K562 (cell line): ENCODE measurements at regions not wholly inside any gene's neighbourhood (a gene's known extent, or its start where the extent isn't known, plus 50 kb on each side); places are given as distances from the start of the nearest gene placed in this dataset.

Experiments used
- ATAC-seq: fragments of 200-7000 bp; cut with Tn5 transposase; 3 replicates; pipeline ENCODE4 v1.9.1; 2020; ENCODE audit warnings: moderate library complexity
- BruUV-seq: library from RNA; stranded (reverse); fragments of 400-500 nt; replicated peaks from 2 replicates; lab custom pipeline; 2021; lab: Mats Ljungman, UMichigan
- CTCF ChIA-PET: fragments of 300-600 bp; formaldehyde crosslinking; extraction: SDS; loops from one replicate; lab custom pipeline; 2021; ENCODE audit warnings: low intra/inter-chr PET ratio; lab: Yijun Ruan, JAX
- POLR2A ChIA-PET: fragments of 300-600, 350-650 bp; sonication (Branson Sonifier 250); formaldehyde crosslinking; extraction: SDS; loops from one replicate; lab custom pipeline; 2021; ENCODE audit warnings: antibody characterized with exemption, inconsistent platforms; lab: Yijun Ruan, JAX
- DNase-seq, 4 experiments: peaks; one replicate each; pipeline versions ENCODE4 v3.0.0 to v3.0.0-alpha.2; 2011 to 2018; ENCODE audit warnings: low spot score in 3 of 4, mixed read lengths in 3 of 4; ENCODE audit errors: extremely low read depth in 1 of 4
- FAIRE-seq: peaks from 2 replicates; lab custom pipeline; 2011; peaks lifted over from hg19 to GRCh38; lab: Jason Lieb, UNC
- H2AFZ ChIP-seq: 2 replicates; pipeline ENCODE4 v1.6.0; 2011; ENCODE audit warnings: low read depth, low read length, control low read depth, inconsistent platforms
- H3K27ac ChIP-seq: fragments of 200-600 bp; 3 replicates; pipeline ENCODE4 v1.8.0; 2011; ENCODE audit warnings: low read depth, mild to moderate bottlenecking, control low read depth, inconsistent platforms, low read length, moderate library complexity, mixed read lengths; ENCODE audit errors: extremely low read depth
- H3K27me3 ChIP-seq, 2 experiments: fragments of 300-600 bp in 1 of 2; 2 replicates in 1 of 2; 3 replicates in 1 of 2; pipeline versions ENCODE4 v1.6.0 to v1.8.0; 2011; ENCODE audit warnings: inconsistent platforms in 2 of 2, low read length in 2 of 2, mild to moderate bottlenecking in 1 of 2, mixed read lengths in 1 of 2, moderate library complexity in 1 of 2; ENCODE audit not compliant: control insufficient read depth in 2 of 2, insufficient read depth in 2 of 2
- H3K36me3 ChIP-seq: fragments of 300-600 bp; 3 replicates; pipeline ENCODE4 v1.8.0; 2011; ENCODE audit warnings: mild to moderate bottlenecking, low read length, inconsistent platforms; ENCODE audit not compliant: control insufficient read depth, insufficient read depth
- H3K4me1 ChIP-seq, 2 experiments: fragments of 200-600 bp in 1 of 2; replicated peaks in 1 of 2; 2 replicates in 1 of 2; 3 replicates in 1 of 2; pipeline versions ENCODE4 v1.5.1 to v1.8.0; 2011; ENCODE audit warnings: inconsistent platforms in 2 of 2, low read length in 2 of 2, mild to moderate bottlenecking in 1 of 2, mixed read lengths in 1 of 2, moderate library complexity in 1 of 2; ENCODE audit not compliant: control insufficient read depth in 2 of 2, insufficient read depth in 2 of 2
- H3K4me2 ChIP-seq: 2 replicates; pipeline ENCODE4 v1.6.1; 2011; ENCODE audit warnings: low read length, control low read depth, inconsistent platforms, mixed read lengths; ENCODE audit not compliant: insufficient read depth
- H3K4me3 ChIP-seq: fragments of 200-600 bp; sonication (generic), shearing (Covaris generic); 2 replicates; pipeline ENCODE4 v1.5.1; 2016; ENCODE audit warnings: control low read depth, inconsistent platforms
- H3K79me2 ChIP-seq: fragments of 200-600 bp; 3 replicates; pipeline ENCODE4 v1.8.0; 2011; ENCODE audit warnings: low read length, inconsistent platforms; ENCODE audit not compliant: control insufficient read depth, insufficient read depth
- H3K9ac ChIP-seq, 2 experiments: 2 replicates each; pipeline versions ENCODE4 v1.6.0 to v1.6.1; 2011; ENCODE audit warnings: low read depth in 2 of 2, low read length in 2 of 2, control low read depth in 1 of 2, inconsistent platforms in 1 of 2, mild to moderate bottlenecking in 1 of 2, mixed read lengths in 1 of 2; ENCODE audit not compliant: insufficient read depth in 1 of 2
- H3K9me1 ChIP-seq: one replicate; pipeline ENCODE4 v1.6.0; 2011; ENCODE audit warnings: inconsistent platforms, mild to moderate bottlenecking, low read length, moderate library complexity; ENCODE audit not compliant: control insufficient read depth, insufficient read depth
- H3K9me3 ChIP-seq: replicated peaks from 2 replicates; pipeline ENCODE4 v1.5.1; 2011; ENCODE audit warnings: low read depth, low read length, inconsistent platforms; ENCODE audit not compliant: control insufficient read depth, insufficient read depth
- H4K20me1 ChIP-seq: replicated peaks from 2 replicates; pipeline ENCODE4 v1.6.1; 2011; ENCODE audit warnings: low read length, inconsistent platforms, mixed read lengths; ENCODE audit not compliant: control insufficient read depth, insufficient read depth
- BRD4 ChIP-seq: fragments of 200-600 bp; sonication (generic); IDR thresholded peaks from 2 replicates; pipeline ENCODE4 v1.6.1; 2017; ENCODE audit warnings: inconsistent platforms
- CBX3 ChIP-seq, 2 experiments: IDR thresholded peaks; 1 replicate in 1 of 2; 2 replicates in 1 of 2; pipeline ENCODE4 v1.6.1; 2012; ENCODE audit warnings: inconsistent platforms in 2 of 2, low read length in 2 of 2, borderline replicate concordance in 1 of 2, control low read depth in 1 of 2
- CEBPG ChIP-seq, 3 experiments: fragments of 200-800 bp in 1 of 3; sonication (Bioruptor generic) in 1 of 3; sonication (generic) in 1 of 3; formaldehyde crosslinking in 1 of 3; IDR thresholded peaks in 2 of 3; conservative IDR thresholded peaks in 1 of 3; 2 replicates each; pipeline versions ENCODE4 v1.6.1 to v1.8.0; 2016 to 2022; ENCODE audit warnings: missing compliant biosample characterization in 2 of 3, missing genetic modification characterization in 2 of 3, mild to moderate bottlenecking in 1 of 3, missing genetic modification reagents in 1 of 3
- EP400 ChIP-seq: fragments of 450-650 bp; IDR thresholded peaks from 2 replicates; pipeline ENCODE4 v1.6.1; 2017; ENCODE audit warnings: antibody characterized with exemption, mild to moderate bottlenecking, moderate library complexity
- GATAD2B ChIP-seq: fragments of 450-650 bp; IDR thresholded peaks from 2 replicates; pipeline ENCODE4 v1.6.1; 2017; ENCODE audit warnings: mild to moderate bottlenecking, borderline replicate concordance
- GTF2F1 ChIP-seq: IDR thresholded peaks from 2 replicates; pipeline ENCODE4 v1.6.1; 2011; ENCODE audit warnings: low read depth, low read length, improper control_type of control experiment
- HIVEP1 ChIP-seq: fragments of 250-450 bp; sonication (Bioruptor Pico); IDR thresholded peaks from 2 replicates; pipeline ENCODE4 v1.4.0; 2020; ENCODE audit warnings: mild to moderate bottlenecking
- LCOR ChIP-seq: sonication (generic); formaldehyde crosslinking; IDR thresholded peaks from 2 replicates; pipeline ENCODE4 v1.8.0; 2022; ENCODE audit warnings: mild to moderate bottlenecking, missing genetic modification reagents
- MYNN ChIP-seq, 2 experiments: sonication (generic); formaldehyde crosslinking in 1 of 2; IDR thresholded peaks; 2 replicates each; pipeline versions ENCODE4 v1.5.0 to v1.6.1; 2016 to 2020; ENCODE audit warnings: antibody characterized with exemption in 1 of 2, missing genetic modification reagents in 1 of 2
- NEUROD1 ChIP-seq: fragments of 150-350 bp; IDR thresholded peaks from 2 replicates; pipeline ENCODE4 v1.6.1; 2014; ENCODE audit warnings: borderline replicate concordance, low read length, low read depth; ENCODE audit not compliant: partially characterized antibody
- PPARD ChIP-seq: fragments of 250-450 bp; sonication (Bioruptor Pico); IDR thresholded peaks from 2 replicates; pipeline ENCODE4 v1.8.0; 2022; ENCODE audit warnings: inconsistent platforms, mild to moderate bottlenecking, moderate library complexity
- RBM15 ChIP-seq: fragments of 200-400 bp; formaldehyde crosslinking; IDR thresholded peaks from 2 replicates; pipeline ENCODE4 v1.6.1; 2018; ENCODE audit warnings: mild to moderate bottlenecking, low read length, moderate library complexity; ENCODE audit not compliant: insufficient read depth
- ZMIZ1 ChIP-seq, 2 experiments: fragments of 150-350 bp in 1 of 2; IDR thresholded peaks; 2 replicates each; pipeline ENCODE4 v1.6.1; 2012 to 2016; ENCODE audit warnings: low read depth in 2 of 2, low read length in 2 of 2, mild to moderate bottlenecking in 1 of 2, moderate library complexity in 1 of 2
- ZNF140 ChIP-seq: fragments of 250-450 bp; sonication (Bioruptor Pico); IDR thresholded peaks from 2 replicates; pipeline ENCODE4 v1.8.0; 2021; ENCODE audit warnings: moderate library complexity, mild to moderate bottlenecking, inconsistent platforms
- WGBS: fragments of 100-300 bp; shearing (Covaris generic); methylation state at CpG from one replicate; pipeline ENCODE4 v1.1.6; 2016; ENCODE audit warnings: low coverage, mixed read lengths; ENCODE audit not compliant: insufficient coverage; ENCODE audit errors: missing lambda C conversion rate; 5-methylcytosine and 5-hydroxymethylcytosine counted together
- in situ Hi-C: fragments of 300-500 bp; cut with MboI; formaldehyde crosslinking; loops from 4 replicates; pipeline ENCODE4 v1.15.0; 2018; ENCODE audit warnings: inconsistent platforms, mixed read lengths
- intact Hi-C: fragments of 100-400 bp; cut with micrococcal nuclease; formaldehyde crosslinking; loops from 2 replicates; pipeline ENCODE4 v1.14.2; 2022
- TF ChIP-seq, protein P1 (sequence below): fragments of 250-450 bp; sonication (Bioruptor Pico); IDR thresholded peaks from 2 replicates; pipeline ENCODE4 v1.4.0; 2020; ENCODE audit warnings: mild to moderate bottlenecking, moderate library complexity
- TF ChIP-seq, protein P2 (sequence below): sonication (generic); formaldehyde crosslinking; IDR thresholded peaks from 2 replicates; pipeline ENCODE4 v1.9.0; 2022; ENCODE audit warnings: mild to moderate bottlenecking, missing genetic modification reagents

- Histone ChIP-seq H3K36me3 (no peaks in the 10 kb centered on the region), H4K20me1 (no peaks in the 10 kb centered on the region), H3K4me2 (no peak overlapping the region), H3K4me1 (no peaks in the 10 kb centered on the region), H3K9ac (no peak overlapping the region), H3K9me3 (no peaks in the 10 kb centered on the region), H3K27ac (no peak overlapping the region), H3K27me3 (peaks cover 3 to 23% of the 10 kb centered on the region in 2 experiments; a peak in 3 of 5 replicates), H3K79me2 (no peaks in the 10 kb centered on the region), H3K9me1 (no peaks in the 10 kb centered on the region), H3K4me3 (no peak overlapping the region), H2AFZ (no peak overlapping the region)
- no TSS peak for BruUV-seq
- DNase-seq (no peak), ATAC-seq (no peak), FAIRE-seq (no peak)
- ChIA-PET CTCF (no interaction called here), POLR2A (interaction anchor here (0.6 kb wide), 1 partner anchor 15 kb away, joined by 3 read pairs; no protein-coding TSS in a partner anchor)
- TF ChIP-seq GTF2F1 (no peak), EP400 (no peak), PPARD (no peak), BRD4 (no peak), LCOR (CRISPR knock-in tag) (no peak), CBX3 (IDR thresholded peaks at IDR 0.05; ENCODE audit: borderline replicate concordance in 1 of 2, low read length in 2 of 2) (no peak), NEUROD1 (no peak), RBM15 (no peak), CEBPG (CRISPR knock-in tag; IDR thresholded peaks at IDR 0.05) (no peak), CEBPG (tag; conservative IDR thresholded peaks at IDR 0.05 in 1 of 2, IDR thresholded peaks at IDR 0.05 in 1 of 2) (no peak), HIVEP1 (CRISPR knock-in tag) (no peak), GATAD2B (no peak), ZMIZ1 (IDR thresholded peaks at IDR 0.05; ENCODE audit: low read depth in 2 of 2, low read length in 2 of 2) (no peak), MYNN (IDR thresholded peaks at IDR 0.05) (no peak), MYNN (CRISPR knock-in tag; IDR thresholded peaks at IDR 0.05) (no peak), ZNF140 (CRISPR knock-in tag) (no peak)
- TF ChIP-seq, protein P1, sequence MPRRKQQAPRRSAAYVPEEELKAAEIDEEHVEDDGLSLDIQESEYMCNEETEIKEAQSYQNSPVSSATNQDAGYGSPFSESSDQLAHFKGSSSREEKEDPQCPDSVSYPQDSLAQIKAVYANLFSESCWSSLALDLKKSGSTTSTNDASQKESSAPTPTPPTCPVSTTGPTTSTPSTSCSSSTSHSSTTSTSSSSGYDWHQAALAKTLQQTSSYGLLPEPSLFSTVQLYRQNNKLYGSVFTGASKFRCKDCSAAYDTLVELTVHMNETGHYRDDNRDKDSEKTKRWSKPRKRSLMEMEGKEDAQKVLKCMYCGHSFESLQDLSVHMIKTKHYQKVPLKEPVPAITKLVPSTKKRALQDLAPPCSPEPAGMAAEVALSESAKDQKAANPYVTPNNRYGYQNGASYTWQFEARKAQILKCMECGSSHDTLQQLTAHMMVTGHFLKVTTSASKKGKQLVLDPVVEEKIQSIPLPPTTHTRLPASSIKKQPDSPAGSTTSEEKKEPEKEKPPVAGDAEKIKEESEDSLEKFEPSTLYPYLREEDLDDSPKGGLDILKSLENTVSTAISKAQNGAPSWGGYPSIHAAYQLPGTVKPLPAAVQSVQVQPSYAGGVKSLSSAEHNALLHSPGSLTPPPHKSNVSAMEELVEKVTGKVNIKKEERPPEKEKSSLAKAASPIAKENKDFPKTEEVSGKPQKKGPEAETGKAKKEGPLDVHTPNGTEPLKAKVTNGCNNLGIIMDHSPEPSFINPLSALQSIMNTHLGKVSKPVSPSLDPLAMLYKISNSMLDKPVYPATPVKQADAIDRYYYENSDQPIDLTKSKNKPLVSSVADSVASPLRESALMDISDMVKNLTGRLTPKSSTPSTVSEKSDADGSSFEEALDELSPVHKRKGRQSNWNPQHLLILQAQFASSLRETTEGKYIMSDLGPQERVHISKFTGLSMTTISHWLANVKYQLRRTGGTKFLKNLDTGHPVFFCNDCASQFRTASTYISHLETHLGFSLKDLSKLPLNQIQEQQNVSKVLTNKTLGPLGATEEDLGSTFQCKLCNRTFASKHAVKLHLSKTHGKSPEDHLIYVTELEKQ = no peak
- TF ChIP-seq, protein P2, sequence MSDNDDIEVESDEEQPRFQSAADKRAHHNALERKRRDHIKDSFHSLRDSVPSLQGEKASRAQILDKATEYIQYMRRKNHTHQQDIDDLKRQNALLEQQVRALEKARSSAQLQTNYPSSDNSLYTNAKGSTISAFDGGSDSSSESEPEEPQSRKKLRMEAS (CRISPR knock-in tag) = no peak
- 2% methylated on average over 8 of the region's 10 CpGs for WGBS
- intact Hi-C loops = no loop called here
- in situ Hi-C loops = no loop called here
Observed at GRCh38 chr18:78830161-78830560, 149.5 kb upstream of the SALL3 start.
